GM23248 (cell line): ENCODE measurements at regions not wholly inside any gene's neighbourhood (a gene's known extent, or its start where the extent isn't known, plus 50 kb on each side); places are given as distances from the start of the nearest gene placed in this dataset.

Source experiments
- DNase-seq: peaks from one replicate; pipeline ENCODE4 v3.0.0-alpha.2; 2015
- H2AFZ ChIP-seq: fragments of 200-600 bp; sonication (generic); 2 replicates; pipeline ENCODE4 v1.6.1; 2016; ENCODE audit warnings: antibody characterized with exemption
- H3F3A ChIP-seq: fragments of 200-600 bp; sonication (generic); 2 replicates; pipeline ENCODE4 v1.6.1; 2016; ENCODE audit warnings: mild to moderate bottlenecking, antibody characterized with exemption, mixed run types; ENCODE audit not compliant: insufficient read depth
- H3K27ac ChIP-seq: fragments of 200-600 bp; sonication (generic); 2 replicates; pipeline ENCODE4 v1.5.1; 2016; ENCODE audit warnings: mild to moderate bottlenecking
- H3K27me3 ChIP-seq: fragments of 200-600 bp; sonication (generic); replicated peaks from 2 replicates; pipeline ENCODE4 v1.6.1; 2016; ENCODE audit warnings: mild to moderate bottlenecking; ENCODE audit not compliant: insufficient read depth
- H3K36me3 ChIP-seq: fragments of 200-600 bp; sonication (generic); 2 replicates; pipeline ENCODE4 v1.6.1; 2016; ENCODE audit warnings: low read depth, mild to moderate bottlenecking
- H3K4me1 ChIP-seq: fragments of 200-600 bp; sonication (generic); 2 replicates; pipeline ENCODE4 v1.6.1; 2016; ENCODE audit warnings: mild to moderate bottlenecking; ENCODE audit not compliant: insufficient read depth
- H3K4me2 ChIP-seq: fragments of 200-600 bp; sonication (generic); one replicate; pipeline ENCODE4 v1.6.1; 2016; ENCODE audit warnings: mild to moderate bottlenecking; ENCODE audit not compliant: unreplicated experiment
- H3K4me3 ChIP-seq: fragments of 200-600 bp; sonication (generic); 2 replicates; pipeline ENCODE4 v1.5.1; 2016; ENCODE audit warnings: mild to moderate bottlenecking
- H3K79me2 ChIP-seq: fragments of 200-600 bp; sonication (generic); 2 replicates; pipeline ENCODE4 v1.6.1; 2016; ENCODE audit warnings: mild to moderate bottlenecking; ENCODE audit not compliant: insufficient read depth
- H3K9ac ChIP-seq: fragments of 200-600 bp; sonication (generic); 2 replicates; pipeline ENCODE4 v1.6.1; 2016; ENCODE audit warnings: mild to moderate bottlenecking
- H3K9me2 ChIP-seq: fragments of 200-600 bp; sonication (generic); 2 replicates; pipeline ENCODE4 v1.6.1; 2016; ENCODE audit warnings: mixed run types, mild to moderate bottlenecking, moderate library complexity; ENCODE audit not compliant: insufficient read depth
- H3K9me3 ChIP-seq: fragments of 200-600 bp; sonication (generic); one replicate; pipeline ENCODE4 v1.6.1; 2017; ENCODE audit warnings: low read depth
- H4K20me1 ChIP-seq: fragments of 200-600 bp; sonication (generic); 2 replicates; pipeline ENCODE4 v1.6.0; 2016; ENCODE audit not compliant: insufficient read depth
- EZH2 ChIP-seq: fragments of 200-600 bp; sonication (generic); IDR thresholded peaks from 2 replicates; pipeline ENCODE4 v1.6.1; 2018; ENCODE audit warnings: antibody characterized with exemption, mild to moderate bottlenecking; ENCODE audit not compliant: insufficient read depth, poor library complexity, severe bottlenecking
- EZH2phosphoT487 ChIP-seq: fragments of 200-600 bp; sonication (generic); IDR thresholded peaks from 2 replicates; pipeline ENCODE4 v1.6.1; 2018; ENCODE audit warnings: antibody characterized with exemption, moderate library complexity, mild to moderate bottlenecking, low read depth; ENCODE audit not compliant: insufficient read depth
- WGBS, 2 experiments: methylation state at CpG; one replicate each; pipeline ENCODE4 v1.1.6; 2015 to 2017; ENCODE audit warnings: low lambda C conversion rate in 2 of 2, low coverage in 1 of 2; ENCODE audit errors: missing lambda C conversion rate in 2 of 2; 5-methylcytosine and 5-hydroxymethylcytosine counted together
- in situ Hi-C: fragments of 300-500 bp; cut with MboI; formaldehyde crosslinking; loops from 2 replicates; pipeline ENCODE4 v1.15.0; 2020

GRCh38 chr6:22690446-22690845 lies 121.1 kb downstream of the HDGFL1 start:
- no peaks in the 10 kb centered on the region for H3K9me2 ChIP-seq

DNA sequence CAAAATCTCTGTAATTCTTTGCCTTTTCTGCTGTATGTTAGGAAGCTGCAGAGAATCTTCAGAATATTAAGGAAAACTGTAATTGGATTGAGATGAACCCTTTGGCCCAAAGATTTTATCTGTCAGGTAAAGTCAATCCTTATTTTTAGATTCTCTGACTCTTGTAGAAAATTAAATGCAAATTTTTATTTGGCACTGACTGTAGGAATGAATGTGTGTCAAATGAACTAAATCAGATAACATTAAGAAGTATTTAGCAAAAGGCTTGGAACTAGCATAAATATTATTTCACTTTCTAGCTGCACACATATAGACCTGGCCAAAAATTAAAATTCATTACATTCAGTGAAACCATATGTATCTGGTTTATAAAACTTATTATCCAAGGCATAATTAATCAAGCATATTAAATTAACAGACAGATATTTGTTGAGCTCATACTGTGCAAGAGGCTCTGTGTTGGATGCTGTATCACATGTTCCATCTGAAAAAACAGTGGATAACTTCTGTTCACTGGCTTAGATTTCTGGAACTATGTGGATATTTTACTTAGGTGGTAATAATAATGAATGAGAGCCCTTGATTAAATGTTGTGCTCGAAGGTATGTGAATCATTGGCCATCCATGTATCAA lies 124.8 kb downstream of the HDGFL1 start:
- H3K27ac ChIP-seq, result no peak overlapping the region
- in situ Hi-C loops, result no loop called here
- no peaks in the 10 kb centered on the region for H3K27me3 ChIP-seq
- no peaks in the 10 kb centered on the region for H3K9me2 ChIP-seq
- TF ChIP-seq EZH2 (no peak), EZH2phosphoT487 (no peak)
- H3K4me2 ChIP-seq, result no peak overlapping the region
- no peak overlapping the region for H2AFZ ChIP-seq
- H3K9me3 ChIP-seq, result no peaks in the 10 kb centered on the region
- 29 to 39% methylated on average over 1 of the region's 1 CpG for WGBS, 2 experiments
- no peaks in the 10 kb centered on the region for H4K20me1 ChIP-seq
- H3K79me2 ChIP-seq, result no peaks in the 10 kb centered on the region
- no peak overlapping the region for H3K4me3 ChIP-seq
- no peak for DNase-seq
- no peaks in the 10 kb centered on the region for H3K4me1 ChIP-seq
- H3F3A ChIP-seq, result no peaks in the 10 kb centered on the region
- no peaks in the 10 kb centered on the region for H3K36me3 ChIP-seq
- no peak overlapping the region for H3K9ac ChIP-seq

More at GRCh38 chr6:22690446-22690845, 121.1 kb downstream of the HDGFL1 start:
- Histone ChIP-seq H3K27ac (no peak overlapping the region), H3F3A (no peaks in the 10 kb centered on the region), H2AFZ (no peak overlapping the region), H4K20me1 (no peaks in the 10 kb centered on the region), H3K4me3 (no peak overlapping the region), H3K4me2 (no peak overlapping the region), H3K4me1 (no peaks in the 10 kb centered on the region), H3K79me2 (no peaks in the 10 kb centered on the region), H3K36me3 (no peaks in the 10 kb centered on the region), H3K9ac (no peak overlapping the region), H3K9me3 (no peaks in the 10 kb centered on the region), H3K27me3 (no peaks in the 10 kb centered on the region)
- in situ Hi-C loops, result no loop called here
- 80 to 91% methylated on average over 2 of the region's 2 CpGs for WGBS, 2 experiments
- no peak for TF ChIP-seq EZH2
- no peak for TF ChIP-seq EZH2phosphoT487
- no peak for DNase-seq

- 69 to 74% methylated on average over 4 of the region's 4 CpGs for WGBS, 2 experiments
- Histone ChIP-seq H3K9ac (no peak overlapping the region), H3K27ac (no peak overlapping the region), H3F3A (no peaks in the 10 kb centered on the region), H3K9me2 (no peaks in the 10 kb centered on the region), H3K4me1 (no peaks in the 10 kb centered on the region), H3K4me2 (no peak overlapping the region), H3K36me3 (no peaks in the 10 kb centered on the region), H3K4me3 (no peak overlapping the region), H2AFZ (no peak overlapping the region), H4K20me1 (no peaks in the 10 kb centered on the region), H3K9me3 (no peaks in the 10 kb centered on the region), H3K27me3 (no peaks in the 10 kb centered on the region), H3K79me2 (no peaks in the 10 kb centered on the region)
- in situ Hi-C loops, result no loop called here
- DNase-seq, result no peak
- no peak for TF ChIP-seq EZH2phosphoT487
- no peak for TF ChIP-seq EZH2
These were observed 127.1 kb downstream of the HDGFL1 start for GRCh38 chr6:22696481-22696880.

- no peaks in the 10 kb centered on the region for H3K9me2 ChIP-seq
- no peaks in the 10 kb centered on the region for H3K9me3 ChIP-seq
- in situ Hi-C loops, result no loop called here
- H3K36me3 ChIP-seq, result no peaks in the 10 kb centered on the region
- H3K4me1 ChIP-seq, result no peaks in the 10 kb centered on the region
- H3F3A ChIP-seq, result no peaks in the 10 kb centered on the region
- TF ChIP-seq EZH2 (no peak), EZH2phosphoT487 (no peak)
- no peaks in the 10 kb centered on the region for H3K79me2 ChIP-seq
- H3K4me2 ChIP-seq, result no peak overlapping the region
- no peak overlapping the region for H2AFZ ChIP-seq
- no peak overlapping the region for H3K4me3 ChIP-seq
- no peak overlapping the region for H3K27ac ChIP-seq
- 41% methylated on average over 2 of the region's 2 CpGs for WGBS, 2 experiments
- H3K27me3 ChIP-seq, result no peaks in the 10 kb centered on the region
- no peak overlapping the region for H3K9ac ChIP-seq
- DNase-seq, result no peak
- H4K20me1 ChIP-seq, result no peaks in the 10 kb centered on the region
These were observed 127.9 kb downstream of the HDGFL1 start for GRCh38 chr6:22697306-22697705.

DNA sequence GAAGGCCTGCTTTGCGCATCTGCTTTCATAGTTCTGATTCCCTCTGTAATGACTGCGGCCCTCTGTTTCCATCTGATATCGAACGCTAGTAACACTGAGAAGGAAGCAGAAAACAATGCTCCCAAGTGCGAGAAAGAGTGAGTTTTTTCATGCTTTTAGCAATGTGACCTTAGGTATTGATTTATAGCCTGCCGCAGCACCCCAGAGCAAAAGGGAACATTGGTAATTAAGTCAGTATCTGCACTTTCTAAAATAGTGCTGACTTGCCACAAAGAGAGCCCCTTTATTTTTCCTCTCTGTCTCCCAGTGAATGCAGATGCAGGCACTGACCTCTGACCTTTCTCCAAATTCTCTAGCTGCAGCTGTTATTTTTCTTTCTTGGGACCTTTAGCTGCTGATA lies 129.8 kb downstream of the HDGFL1 start:
- WGBS, 2 experiments, result 77 to 87% methylated on average over 6 of the region's 6 CpGs
- Histone ChIP-seq H4K20me1 (no peaks in the 10 kb centered on the region), H2AFZ (no peak overlapping the region), H3K27me3 (no peaks in the 10 kb centered on the region), H3K4me3 (no peak overlapping the region), H3K9me2 (no peaks in the 10 kb centered on the region), H3K36me3 (no peaks in the 10 kb centered on the region), H3K4me2 (no peak overlapping the region), H3K27ac (no peak overlapping the region), H3K9ac (no peak overlapping the region), H3F3A (no peaks in the 10 kb centered on the region), H3K9me3 (no peaks in the 10 kb centered on the region), H3K4me1 (no peaks in the 10 kb centered on the region), H3K79me2 (no peaks in the 10 kb centered on the region)
- in situ Hi-C loops, result no loop called here
- no peak for DNase-seq
- no peak for TF ChIP-seq EZH2
